ENCODE measurements at regions not wholly inside any gene's neighbourhood (a gene's known extent, or its start where the extent isn't known, plus 50 kb on each side); places are given as distances from the start of the nearest gene placed in this dataset.

DNA sequence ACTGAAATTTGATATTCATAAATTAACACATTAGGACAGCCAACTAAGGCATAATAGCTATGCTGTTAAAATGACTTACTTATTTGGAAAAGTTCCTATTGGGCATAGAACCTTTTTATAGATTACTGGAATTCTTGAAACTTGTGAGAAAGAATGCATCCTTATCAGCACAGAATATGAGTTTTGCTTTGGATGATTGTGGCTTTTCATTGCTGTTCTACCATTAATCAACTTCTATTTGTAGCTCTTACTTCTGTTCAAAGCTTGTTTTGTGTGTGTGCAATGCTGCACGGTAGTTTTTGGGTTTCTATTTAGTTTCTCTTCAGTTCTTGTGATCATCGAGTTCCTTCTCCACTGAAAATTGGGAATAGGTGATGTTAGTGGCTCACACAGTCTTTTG, 152.4 kb upstream of the PELI2 start:
- TF ChIP-seq CTCF (IDR thresholded peaks at IDR 0.05; ENCODE audit: borderline replicate concordance, extremely low read depth, low read length, poor library complexity, severe bottlenecking): no peak
- no peak for TF ChIP-seq EZH2 (IDR thresholded peaks at IDR 0.05; ENCODE audit: borderline replicate concordance, low read depth, low read length, severe bottlenecking)

Measured in DND-41 (cell line).